Neural crest cell (in vitro differentiated cells): ENCODE measurements at regions not wholly inside any gene's neighbourhood (a gene's known extent, or its start where the extent isn't known, plus 50 kb on each side); places are given as distances from the start of the nearest gene placed in this dataset.
"Not testable (repeated sequence)": the region's sequence is repeated elsewhere in the genome, so short reads cannot be mapped to it uniquely, and the experiment has no call there.

Experiments used
- DNase-seq: peaks from one replicate; pipeline ENCODE4 v3.0.0; 2021; ENCODE audit warnings: low read depth, mixed read lengths, low spot score
- H3K27ac Mint-ChIP-seq: one replicate; pipeline ENCODE4 v1.8.0; 2021; ENCODE audit warnings: mild to moderate bottlenecking, mixed read lengths; ENCODE audit not compliant: unreplicated experiment
- H3K27me3 Mint-ChIP-seq: 2 replicates; pipeline ENCODE4 v1.8.0; 2021; ENCODE audit warnings: low read depth, mild to moderate bottlenecking, mixed read lengths
- H3K36me3 Mint-ChIP-seq: 2 replicates; pipeline ENCODE4 v1.8.0; 2021; ENCODE audit warnings: low read depth, mild to moderate bottlenecking, mixed read lengths
- H3K4me1 Mint-ChIP-seq: 2 replicates; pipeline ENCODE4 v1.8.0; 2021; ENCODE audit warnings: mixed read lengths
- H3K4me3 Mint-ChIP-seq: one replicate; pipeline ENCODE4 v1.8.0; 2021; ENCODE audit warnings: mild to moderate bottlenecking, mixed read lengths
- H3K9me3 Mint-ChIP-seq: 2 replicates; pipeline ENCODE4 v1.8.0; 2021; ENCODE audit warnings: mixed read lengths
- CTCF ChIP-seq: fragments of 200-600 bp; sonication (generic); conservative IDR thresholded peaks from 2 replicates; pipeline ENCODE4 v1.5.0; 2021; ENCODE audit warnings: antibody characterized with exemption, mild to moderate bottlenecking

GRCh38 chr9:27828908-27829307 lies 255.6 kb upstream of the C9orf72 start:
- Mint-ChIP-seq H3K36me3 (no peaks in the 10 kb centered on the region), H3K27me3 (no peaks in the 10 kb centered on the region), H3K27ac (no peak overlapping the region), H3K4me1 (no peaks in the 10 kb centered on the region), H3K9me3 (peaks cover 4% of the 10 kb centered on the region), H3K4me3 (no peak overlapping the region)
- no peak for TF ChIP-seq CTCF
- DNase-seq: no peak

GRCh38 chr9:27829621-27830020 lies 256.3 kb upstream of the C9orf72 start:
- Mint-ChIP-seq H3K9me3 (peaks cover 4% of the 10 kb centered on the region), H3K4me3 (no peak overlapping the region), H3K27ac (no peak overlapping the region), H3K4me1 (no peaks in the 10 kb centered on the region), H3K27me3 (no peaks in the 10 kb centered on the region), H3K36me3 (no peaks in the 10 kb centered on the region)
- DNase-seq: no peak
- TF ChIP-seq CTCF: no peak

GRCh38 chr9:27832108-27832507 lies 258.8 kb upstream of the C9orf72 start:
- not testable (repeated sequence) for H3K36me3 Mint-ChIP-seq, H3K27me3 Mint-ChIP-seq, H3K4me3 Mint-ChIP-seq, DNase-seq, H3K9me3 Mint-ChIP-seq, H3K4me1 Mint-ChIP-seq
- H3K27ac Mint-ChIP-seq: peak overlapping the region; percentile 13

GRCh38 chr9:27835286-27835685 lies 262.0 kb upstream of the C9orf72 start:
- no peaks in the 10 kb centered on the region for H3K4me1 Mint-ChIP-seq
- DNase-seq: no peak
- no peaks in the 10 kb centered on the region for H3K27me3 Mint-ChIP-seq
- no peaks in the 10 kb centered on the region for H3K36me3 Mint-ChIP-seq
- no peak for TF ChIP-seq CTCF
- no peak overlapping the region for H3K27ac Mint-ChIP-seq
- H3K4me3 Mint-ChIP-seq: no peak overlapping the region
- H3K9me3 Mint-ChIP-seq: peaks cover 4% of the 10 kb centered on the region

GRCh38 chr9:27835746-27836145 lies 262.5 kb upstream of the C9orf72 start:
- Mint-ChIP-seq H3K9me3 (peaks cover 4% of the 10 kb centered on the region), H3K36me3 (no peaks in the 10 kb centered on the region), H3K27ac (no peak overlapping the region), H3K4me1 (no peaks in the 10 kb centered on the region), H3K4me3 (no peak overlapping the region), H3K27me3 (no peaks in the 10 kb centered on the region)
- no peak for DNase-seq
- no peak for TF ChIP-seq CTCF

GRCh38 chr9:27836661-27837401 lies 263.6 kb upstream of the C9orf72 start:
- no peak overlapping the region for H3K4me3 Mint-ChIP-seq
- TF ChIP-seq CTCF: no peak
- no peak overlapping the region for H3K27ac Mint-ChIP-seq
- no peaks in the 10 kb centered on the region for H3K4me1 Mint-ChIP-seq
- H3K27me3 Mint-ChIP-seq: no peaks in the 10 kb centered on the region
- no peaks in the 10 kb centered on the region for H3K36me3 Mint-ChIP-seq
- H3K9me3 Mint-ChIP-seq: peaks cover 4% of the 10 kb centered on the region
- DNase-seq: no peak
